Suprapubic skin (tissue), 4 donors: ENCODE measurements at regions not wholly inside any gene's neighbourhood (a gene's known extent, or its start where the extent isn't known, plus 50 kb on each side); places are given as distances from the start of the nearest gene placed in this dataset.

ENCODE experiments used
- POLR2A ChIP-seq, 2 donors: fragments of 450-650 bp; IDR thresholded peaks; one replicate each; pipeline ENCODE4 v1.6.1; 2017; ENCODE audit warnings: antibody characterized with exemption in 2 of 2, mild to moderate bottlenecking in 2 of 2, moderate library complexity in 2 of 2
- POLR2AphosphoS5 ChIP-seq, 3 donors: sonication (generic); formaldehyde crosslinking; IDR thresholded peaks; one replicate each; pipeline ENCODE4 v1.6.1; 2017; ENCODE audit warnings: antibody characterized with exemption in 3 of 3

DNA sequence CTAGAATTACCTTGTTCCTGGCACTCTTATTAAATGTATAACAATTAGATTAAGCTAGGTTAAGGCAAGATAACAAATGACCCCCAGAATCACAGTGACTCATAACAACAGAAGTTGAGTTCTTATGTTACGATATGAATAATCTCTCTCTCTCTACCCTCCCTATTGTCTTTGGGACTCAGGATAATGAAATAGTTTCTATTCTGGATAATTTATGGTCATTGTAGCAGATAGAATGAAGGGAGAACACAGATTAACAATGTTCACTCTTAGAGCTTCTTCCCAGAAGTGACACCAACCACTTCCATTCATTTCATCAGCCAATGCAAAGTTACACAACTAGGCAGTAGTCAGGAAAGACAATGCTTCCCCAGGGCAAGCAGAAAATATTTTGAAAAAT lies 334.5 kb downstream of the C11orf87 start:
- TF ChIP-seq POLR2A (IDR thresholded peaks at IDR 0.05) = no peak
- no peak for TF ChIP-seq POLR2AphosphoS5 (IDR thresholded peaks at IDR 0.05)
